ENCODE measurements at regions not wholly inside any gene's neighbourhood (a gene's known extent, or its start where the extent isn't known, plus 50 kb on each side); places are given as distances from the start of the nearest gene placed in this dataset.

DNA sequence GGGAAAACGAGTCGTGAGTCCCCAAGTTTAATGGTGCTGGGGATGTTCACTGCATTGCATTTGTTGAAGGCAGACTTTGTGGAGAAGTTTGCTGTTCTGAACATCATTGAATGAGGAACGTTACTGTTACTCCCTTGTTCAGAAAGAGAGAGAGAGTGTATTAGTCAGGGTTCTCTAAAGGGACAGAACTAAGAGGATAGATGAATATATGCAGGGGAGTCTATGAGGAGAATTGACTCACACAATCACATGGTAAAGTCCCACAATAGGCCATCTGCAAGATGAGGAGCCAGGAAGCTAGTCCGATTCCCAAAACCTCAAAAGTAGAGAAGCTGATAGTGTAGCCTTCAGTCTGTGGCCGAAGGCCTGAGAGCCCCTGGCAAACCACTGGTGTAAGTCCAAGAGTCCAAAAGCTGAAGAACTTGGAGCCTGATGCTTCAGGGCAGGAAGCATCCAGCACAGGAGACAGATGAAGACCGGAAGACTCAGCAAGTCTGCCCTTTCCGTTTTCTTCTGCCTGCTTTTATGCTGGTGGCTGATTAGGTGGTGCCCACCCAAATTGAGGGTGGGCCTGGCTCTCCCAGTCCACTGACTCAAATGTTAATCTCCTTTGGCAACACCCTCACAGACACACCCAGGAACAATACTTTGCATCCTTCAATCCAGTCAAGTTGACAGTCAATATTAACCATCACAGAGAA is 223.5 kb upstream of the PCSK2 start:
- in situ Hi-C loops (cut with MboI; ENCODE audit: low sequenced_read_pairs) = no loop called here

DNA sequence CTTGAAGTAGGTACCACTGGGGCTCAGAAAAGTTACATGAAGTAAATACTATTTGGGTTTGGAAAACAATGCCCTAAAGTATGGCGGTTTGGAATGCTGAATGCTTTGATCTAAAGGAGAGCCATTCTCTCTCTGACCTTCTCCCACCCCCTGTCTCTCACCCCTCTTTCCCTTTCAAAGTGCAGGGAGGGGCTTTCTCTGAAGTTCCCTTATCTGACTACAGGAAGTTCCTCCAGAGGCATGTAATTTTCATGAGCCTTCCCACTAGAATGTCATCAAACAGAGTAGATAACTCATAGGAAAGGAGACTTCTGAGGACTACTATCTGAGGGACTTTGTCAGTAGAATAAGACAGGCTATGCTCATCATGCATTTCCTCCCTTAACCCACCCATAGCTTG is 216.7 kb upstream of the PCSK2 start:
- in situ Hi-C loops (cut with MboI; ENCODE audit: low sequenced_read_pairs) = no loop called here

DNA sequence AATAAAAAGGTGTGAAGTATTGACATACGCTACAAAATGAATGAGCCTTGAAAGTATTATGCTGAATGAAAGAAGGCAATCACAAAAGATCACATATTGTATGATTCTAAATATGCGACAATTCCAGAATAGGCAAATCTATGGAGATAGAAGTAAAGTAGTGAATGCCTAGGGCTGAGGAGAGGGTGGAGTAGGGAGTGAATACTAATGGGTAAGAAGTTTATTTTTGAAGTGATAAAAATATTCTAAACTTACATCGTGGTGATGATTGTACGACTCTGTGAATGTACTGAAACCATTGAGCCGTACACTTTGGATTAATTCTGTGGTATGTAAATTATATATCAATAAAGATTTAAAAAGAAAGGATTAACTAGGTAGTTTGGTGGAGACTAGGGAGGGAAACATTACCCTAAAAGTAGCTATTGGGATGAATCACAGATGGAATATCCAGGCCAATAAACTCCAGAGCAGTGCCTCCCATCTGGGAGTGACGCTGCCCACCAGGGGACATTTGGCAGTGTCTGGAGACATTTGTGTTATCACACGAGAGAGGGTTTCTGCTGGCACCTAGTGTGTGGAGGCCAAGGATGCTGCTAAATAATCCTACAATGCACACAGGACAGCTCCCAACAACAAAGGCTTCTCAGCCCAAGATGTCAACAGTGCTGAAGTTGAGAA is 214.2 kb upstream of the PCSK2 start:
- in situ Hi-C loops (cut with MboI; ENCODE audit: low sequenced_read_pairs) = no loop called here

DNA sequence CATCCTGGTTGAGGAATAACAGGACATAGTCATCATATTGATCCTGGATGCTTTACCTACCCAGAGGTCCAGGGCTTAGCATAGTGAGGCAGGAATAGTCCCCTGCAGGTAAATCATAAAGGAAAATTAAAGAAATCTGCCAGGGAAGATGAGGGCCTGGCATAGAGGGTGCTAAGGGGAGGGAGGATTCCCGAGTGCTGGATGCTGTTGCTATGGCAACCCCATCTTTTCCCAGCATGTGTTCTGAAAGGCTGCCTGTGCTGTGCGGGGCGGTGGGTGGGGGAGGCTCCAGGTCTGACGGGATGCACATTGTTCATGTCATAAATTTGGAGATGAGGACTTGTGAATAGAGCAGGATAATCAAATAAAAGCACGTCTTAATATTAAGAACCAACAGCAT is 212.6 kb upstream of the PCSK2 start:
- in situ Hi-C loops (cut with MboI; ENCODE audit: low sequenced_read_pairs) = no loop called here

DNA sequence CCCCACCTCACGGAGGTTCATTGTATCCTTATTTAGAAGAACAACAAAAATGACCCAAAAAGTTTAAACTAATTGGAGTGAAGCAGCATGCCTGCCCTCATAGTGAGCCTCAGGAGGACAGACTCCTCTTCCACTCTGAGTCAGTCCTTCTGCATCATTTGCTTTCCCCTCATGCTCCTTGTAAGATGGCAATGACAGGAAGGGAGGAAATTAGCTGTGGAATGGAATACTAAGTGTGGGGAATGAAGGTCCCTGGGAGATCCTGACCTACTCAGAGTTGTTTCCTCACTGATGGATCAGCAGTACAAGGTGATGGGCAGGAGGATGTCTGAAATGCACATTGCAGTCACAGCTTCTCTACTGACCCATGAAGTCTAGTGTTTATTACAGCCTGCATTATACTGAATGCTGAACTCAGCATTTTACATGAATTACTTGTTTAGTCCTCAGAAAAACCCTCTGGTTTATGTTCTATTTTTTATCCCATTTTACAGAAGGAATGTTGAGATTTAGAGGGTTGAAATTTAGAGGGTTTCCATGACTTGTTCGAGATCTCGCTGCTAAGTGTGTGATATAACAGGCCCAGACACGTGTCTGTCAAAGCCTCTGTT is 212.0 kb upstream of the PCSK2 start:
- in situ Hi-C loops (cut with MboI; ENCODE audit: low sequenced_read_pairs) = no loop called here

DNA sequence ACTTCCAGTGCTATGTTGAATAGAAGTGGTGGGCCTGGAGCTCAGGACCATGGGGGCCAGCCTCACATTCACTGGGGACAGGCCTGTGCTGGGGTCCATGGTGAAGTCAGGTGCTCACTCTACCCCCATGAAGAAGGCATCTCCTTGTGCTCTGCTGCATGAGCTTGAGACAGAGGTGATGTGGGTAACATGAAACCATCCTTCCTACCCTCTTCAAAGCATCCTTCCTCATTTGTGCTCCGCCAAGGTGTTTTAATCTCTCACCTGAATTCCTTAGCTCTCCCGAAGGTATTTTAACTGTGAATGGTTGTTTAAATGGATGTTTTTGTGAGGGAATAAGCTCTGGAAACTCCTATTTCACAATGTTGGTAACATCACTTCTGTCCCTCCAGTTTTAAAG is 209.6 kb upstream of the PCSK2 start:
- in situ Hi-C loops (cut with MboI; ENCODE audit: low sequenced_read_pairs) = no loop called here

DNA sequence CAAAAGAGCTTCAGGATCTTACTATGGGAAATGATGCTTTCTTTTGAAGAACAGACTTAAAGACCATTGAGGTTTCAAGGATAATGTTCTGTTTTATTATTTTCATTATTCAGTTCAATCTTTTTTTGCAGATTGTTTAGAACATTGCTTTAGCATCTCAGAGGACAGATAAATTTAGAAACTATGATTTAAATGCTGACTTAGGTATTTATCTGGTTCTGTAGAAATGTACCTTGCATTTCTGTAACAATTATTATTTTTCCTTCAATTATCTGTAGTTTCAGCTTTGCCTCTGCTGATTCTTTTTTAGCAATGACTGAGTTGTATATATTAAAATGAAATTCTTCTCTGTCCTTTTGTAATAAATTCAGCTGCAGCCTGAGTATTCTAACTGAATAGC is 205.4 kb upstream of the PCSK2 start:
- in situ Hi-C loops (cut with MboI; ENCODE audit: low sequenced_read_pairs) = no loop called here

DNA sequence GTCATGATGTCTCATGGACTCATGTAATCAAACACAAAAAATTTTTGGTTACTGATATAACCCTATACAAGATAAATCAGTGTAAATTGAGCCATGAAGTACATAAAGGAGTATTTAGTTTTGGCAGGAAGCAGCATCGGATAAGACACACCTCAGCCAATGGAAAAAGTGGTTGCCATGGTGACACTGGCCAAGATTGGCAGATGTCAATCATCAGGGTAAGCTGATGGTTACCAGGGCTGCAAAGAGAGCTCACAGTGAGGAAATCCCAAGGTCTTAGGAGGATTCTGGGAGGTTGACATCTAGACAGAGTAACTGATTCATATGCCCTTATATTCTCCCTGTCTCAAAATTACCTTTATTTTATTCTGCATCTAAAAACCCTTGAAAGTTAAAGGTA is 203.8 kb upstream of the PCSK2 start:
- in situ Hi-C loops (cut with MboI; ENCODE audit: low sequenced_read_pairs) = no loop called here

DNA sequence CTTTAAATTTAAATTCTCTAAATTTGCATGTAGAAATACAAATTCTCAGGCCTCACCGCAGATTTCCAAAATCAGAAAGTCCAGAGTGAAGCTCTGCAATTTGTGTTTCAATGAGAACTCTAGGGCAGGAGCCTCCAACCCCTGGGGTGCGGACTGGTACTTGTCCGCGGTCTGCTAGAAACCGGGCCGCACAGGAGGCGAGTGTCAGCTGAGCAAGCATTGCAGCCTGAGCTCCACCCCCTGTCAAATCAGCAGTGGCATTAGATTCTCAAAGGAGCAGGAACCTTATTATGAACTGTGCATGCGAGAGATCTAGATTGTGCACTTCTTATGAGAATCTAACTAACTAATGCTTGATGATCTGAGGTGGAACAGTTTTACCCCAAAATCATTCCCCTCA is 203.0 kb upstream of the PCSK2 start:
- in situ Hi-C loops (cut with MboI; ENCODE audit: low sequenced_read_pairs) = no loop called here

DNA sequence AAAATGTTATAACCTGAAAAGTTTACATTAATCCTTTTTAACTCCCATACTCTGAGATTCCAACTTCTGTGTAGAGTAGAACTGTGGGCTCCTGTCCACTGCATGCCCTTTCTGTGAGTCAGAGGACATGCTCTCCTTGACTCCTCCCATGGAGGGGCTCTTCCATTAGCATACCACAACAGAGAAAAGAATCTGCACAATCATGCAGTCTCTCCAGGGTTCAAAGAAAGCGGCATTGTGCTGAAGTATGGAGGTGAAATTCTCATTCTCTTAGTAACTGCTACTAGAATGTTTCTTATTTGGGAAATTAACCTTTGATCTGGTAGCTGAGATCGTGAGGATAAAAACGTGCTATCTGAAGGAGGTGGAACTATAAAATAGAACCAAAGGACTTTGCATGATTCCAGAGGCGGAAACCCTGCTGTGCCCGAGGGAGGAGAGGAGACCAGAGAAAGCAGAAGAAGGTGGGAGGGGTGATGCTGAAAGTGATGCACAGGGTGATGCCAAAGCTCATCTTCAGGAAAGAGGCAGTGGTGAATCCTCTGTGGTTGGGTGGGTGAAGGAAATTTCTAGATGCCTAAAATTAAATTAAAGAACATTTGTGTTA is 202.2 kb upstream of the PCSK2 start:
- in situ Hi-C loops (cut with MboI; ENCODE audit: low sequenced_read_pairs) = no loop called here

DNA sequence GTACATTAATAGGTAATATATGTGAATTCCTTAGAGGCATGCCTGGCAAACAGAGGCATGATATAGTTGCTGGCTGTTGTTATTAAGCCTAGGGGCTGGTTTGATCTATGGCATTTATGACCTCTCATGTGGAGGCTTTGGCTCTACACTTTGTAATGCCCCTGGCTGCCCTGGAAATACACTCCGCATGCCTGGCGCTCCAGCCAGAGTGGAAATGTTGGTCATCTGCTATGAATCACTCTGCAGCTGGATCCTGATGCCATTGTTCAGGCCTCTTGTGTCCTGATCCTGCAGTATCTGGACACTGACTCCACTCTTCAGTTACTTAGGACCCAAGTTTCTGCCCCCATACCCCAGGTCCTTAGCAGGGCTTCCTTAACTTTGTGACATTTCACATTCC is 200.5 kb upstream of the PCSK2 start:
- in situ Hi-C loops (cut with MboI; ENCODE audit: low sequenced_read_pairs) = no loop called here

DNA sequence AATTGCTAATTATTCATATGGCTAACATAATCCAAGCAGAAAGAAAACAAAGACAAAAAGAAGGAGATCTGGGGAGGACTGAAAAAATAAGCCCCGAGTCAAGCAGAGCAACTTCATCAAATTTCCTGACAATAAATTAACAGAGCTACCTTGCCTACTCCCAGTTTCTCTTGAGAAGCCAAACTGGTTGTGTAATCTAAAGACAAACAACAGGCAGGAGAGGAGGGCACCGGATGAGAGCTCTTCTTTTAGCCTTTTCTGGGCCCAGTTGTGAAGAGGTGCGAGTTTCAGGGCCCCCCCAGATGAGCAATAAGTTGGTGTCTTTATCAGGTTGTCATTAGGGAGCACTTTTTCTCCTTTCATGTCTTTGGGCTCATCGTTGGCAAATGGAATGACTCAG is 197.1 kb upstream of the PCSK2 start:
- in situ Hi-C loops (cut with MboI; ENCODE audit: low sequenced_read_pairs) = no loop called here

DNA sequence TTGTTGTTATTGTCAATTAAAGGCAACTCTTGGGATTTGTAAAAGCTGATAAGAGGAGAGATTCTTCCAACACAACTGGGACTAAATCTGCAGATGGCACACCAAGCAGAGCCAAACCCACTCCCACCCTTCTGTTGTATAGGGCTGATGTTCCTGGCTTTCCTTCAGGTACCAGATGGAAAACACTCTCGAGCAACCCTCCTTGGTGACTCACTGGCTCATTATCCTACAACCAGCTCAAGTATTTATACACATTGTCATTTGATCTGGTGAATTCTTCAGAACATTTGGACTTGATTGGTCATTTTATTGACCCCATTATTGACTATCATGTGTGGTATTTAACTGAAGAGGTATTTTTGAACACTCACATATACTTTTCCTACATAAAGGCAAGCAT is 190.3 kb upstream of the PCSK2 start:
- in situ Hi-C loops (cut with MboI; ENCODE audit: low sequenced_read_pairs) = no loop called here

DNA sequence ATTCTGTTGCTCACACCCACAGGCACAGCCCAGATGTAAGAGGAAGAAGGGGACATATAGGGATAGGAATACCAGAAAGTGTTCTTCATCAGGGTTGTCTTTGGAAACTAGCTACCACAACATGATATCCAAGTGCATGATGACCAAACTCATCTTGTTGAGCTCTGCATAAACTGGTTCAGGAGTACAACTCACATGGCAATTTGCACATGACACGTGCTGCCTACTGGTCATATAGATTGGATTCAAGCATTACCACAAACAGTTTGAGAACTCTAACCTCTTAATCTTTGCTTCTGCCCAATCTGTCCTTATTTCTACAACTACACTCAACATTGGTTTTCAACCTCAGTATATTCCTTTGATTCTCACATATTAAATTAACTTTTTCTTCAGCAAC is 184.7 kb upstream of the PCSK2 start:
- in situ Hi-C loops (cut with MboI; ENCODE audit: low sequenced_read_pairs) = no loop called here

DNA sequence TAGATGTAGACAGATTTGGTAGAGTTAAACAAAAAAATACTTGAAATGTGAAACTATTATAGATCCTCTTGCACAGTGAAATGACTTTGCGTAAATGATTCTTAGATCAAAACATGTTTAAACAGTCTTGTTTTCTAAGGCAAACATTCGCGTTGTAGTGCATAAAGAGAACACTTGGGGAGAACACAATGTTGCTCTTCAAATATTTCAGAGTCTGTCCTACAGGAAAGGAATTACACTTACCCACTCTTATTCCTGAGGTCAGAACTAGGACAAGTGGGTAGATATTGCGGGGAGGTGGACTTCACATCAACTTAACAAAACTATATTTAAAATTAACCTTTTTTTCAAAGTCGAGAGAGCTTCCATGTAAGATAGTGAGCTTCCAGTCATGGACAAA is 183.5 kb upstream of the PCSK2 start:
- in situ Hi-C loops (cut with MboI; ENCODE audit: low sequenced_read_pairs) = no loop called here

DNA sequence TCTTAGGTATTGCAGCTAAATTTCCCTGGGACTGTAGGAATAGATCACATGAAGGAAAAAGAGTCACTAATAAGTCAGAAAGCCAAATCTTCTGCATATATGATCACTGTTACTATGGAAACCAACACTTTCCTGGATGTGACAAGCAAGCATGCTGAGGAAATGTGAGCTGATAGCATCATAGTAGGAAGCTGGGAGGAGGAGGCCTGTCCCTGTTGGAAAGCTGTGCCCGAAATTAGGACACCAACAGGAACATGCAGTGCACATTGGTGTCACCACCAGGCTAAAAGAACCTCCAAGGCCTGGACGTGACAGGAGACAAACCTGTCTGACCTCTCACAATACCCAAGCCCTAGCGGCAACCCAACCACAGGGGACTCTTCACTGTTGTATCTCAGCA is 181.9 kb upstream of the PCSK2 start:
- in situ Hi-C loops (cut with MboI; ENCODE audit: low sequenced_read_pairs) = no loop called here

DNA sequence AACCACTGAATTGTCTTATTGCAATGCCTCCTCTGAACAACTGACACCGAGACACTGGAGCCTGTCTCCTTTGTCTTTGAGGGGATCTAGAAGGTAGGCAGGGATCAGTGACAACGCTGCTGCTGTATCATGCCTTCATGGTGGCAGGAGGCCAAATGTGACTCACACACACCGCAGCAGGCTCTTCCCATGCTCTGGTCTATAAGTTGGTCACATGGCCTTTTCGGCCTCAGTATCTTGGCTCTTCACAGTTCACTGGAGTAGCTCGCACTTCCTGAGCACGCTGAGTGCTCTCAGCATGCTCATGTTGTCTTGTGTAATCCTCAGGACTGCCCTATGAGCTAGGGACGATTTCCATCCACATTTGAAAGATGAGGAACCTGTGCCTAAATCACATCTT is 167.4 kb upstream of the PCSK2 start:
- in situ Hi-C loops (cut with MboI; ENCODE audit: low sequenced_read_pairs) = no loop called here

DNA sequence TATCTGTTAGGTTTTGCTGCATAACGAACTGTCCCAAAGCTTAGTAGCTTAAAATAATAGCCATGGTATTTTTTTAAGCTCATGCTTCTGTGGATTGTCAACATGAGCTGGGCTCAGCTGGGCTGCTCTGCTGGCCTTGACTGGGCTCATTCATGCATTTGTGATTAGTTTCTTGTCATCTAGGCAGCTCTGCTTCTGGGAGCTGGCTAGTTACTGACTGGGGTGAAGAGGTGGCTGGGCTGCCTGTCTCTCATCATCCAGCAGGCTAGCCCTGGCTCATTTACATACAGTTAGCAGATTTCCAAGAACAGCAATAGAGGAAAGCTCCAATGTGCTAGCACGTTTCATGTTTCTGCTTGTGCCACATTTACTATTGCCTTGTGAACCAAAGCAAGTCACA is 165.1 kb upstream of the PCSK2 start:
- in situ Hi-C loops (cut with MboI; ENCODE audit: low sequenced_read_pairs) = no loop called here

DNA sequence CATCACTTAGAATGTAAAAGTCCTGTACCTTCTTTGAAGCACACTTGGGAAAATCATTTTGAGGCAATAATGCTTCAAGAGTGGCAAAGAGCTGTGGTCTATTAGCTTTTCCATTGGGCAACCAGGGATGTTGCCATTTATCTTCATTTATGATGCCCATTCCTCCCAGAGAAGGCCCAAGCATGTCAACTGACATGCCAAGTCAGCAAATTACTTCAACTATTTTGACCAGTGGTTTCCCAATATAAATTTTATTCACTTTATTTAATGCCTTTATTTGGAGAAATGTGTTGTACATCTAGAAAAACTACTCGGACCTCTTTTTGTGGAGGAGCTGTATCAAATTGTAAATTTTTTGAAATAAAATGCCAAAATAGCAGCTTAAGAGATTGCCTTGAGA is 164.1 kb upstream of the PCSK2 start:
- in situ Hi-C loops (cut with MboI; ENCODE audit: low sequenced_read_pairs) = no loop called here

DNA sequence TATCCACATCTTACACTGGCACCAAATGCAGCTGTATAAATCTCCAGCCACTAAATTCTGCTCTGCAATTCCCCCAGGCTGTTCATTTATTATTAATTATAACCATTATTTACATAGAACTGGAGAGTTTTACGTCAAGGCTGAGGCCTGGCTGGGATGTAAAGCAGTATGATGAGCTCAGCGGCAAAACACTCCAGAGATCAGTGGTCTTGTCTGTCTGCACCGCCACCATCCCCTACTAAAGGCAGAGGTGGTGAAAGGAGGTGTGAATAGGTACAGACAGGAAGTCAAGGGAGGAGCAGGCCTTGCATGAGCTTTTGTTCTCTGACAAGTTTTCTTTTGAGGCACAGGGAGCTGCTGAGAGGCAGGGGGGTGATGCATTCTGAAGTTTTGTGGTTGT is 159.9 kb upstream of the PCSK2 start:
- in situ Hi-C loops (cut with MboI; ENCODE audit: low sequenced_read_pairs) = no loop called here

DNA sequence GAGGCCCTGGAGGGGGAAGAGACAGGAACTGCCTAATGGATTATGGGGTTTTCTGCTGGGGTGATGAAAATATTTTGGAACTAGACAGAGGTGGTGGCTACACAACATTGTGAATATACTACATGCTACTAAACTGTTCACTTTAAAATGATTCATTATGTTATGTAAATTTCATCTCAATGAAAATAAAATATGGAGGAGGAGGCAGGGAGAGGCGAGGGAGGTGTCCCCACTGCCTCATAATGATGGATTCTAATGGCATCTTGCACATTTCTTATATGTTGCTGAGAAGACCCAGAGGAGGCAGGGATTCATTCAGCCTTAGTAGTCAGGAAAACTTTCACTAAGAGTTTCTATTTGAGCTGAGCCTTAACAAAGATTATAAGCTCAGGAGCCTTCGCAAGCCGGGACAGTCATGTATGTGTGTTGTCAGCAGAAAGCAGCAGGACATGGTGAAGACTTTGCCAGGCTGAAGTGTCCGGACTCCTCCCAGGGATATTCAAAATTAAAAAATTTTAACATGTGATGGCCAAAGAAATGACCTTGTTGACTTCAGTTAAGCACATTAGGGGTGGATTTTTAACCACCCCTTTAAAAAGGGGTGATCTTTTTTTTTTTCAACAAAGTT is 158.6 kb upstream of the PCSK2 start:
- in situ Hi-C loops (cut with MboI; ENCODE audit: low sequenced_read_pairs) = no loop called here

DNA sequence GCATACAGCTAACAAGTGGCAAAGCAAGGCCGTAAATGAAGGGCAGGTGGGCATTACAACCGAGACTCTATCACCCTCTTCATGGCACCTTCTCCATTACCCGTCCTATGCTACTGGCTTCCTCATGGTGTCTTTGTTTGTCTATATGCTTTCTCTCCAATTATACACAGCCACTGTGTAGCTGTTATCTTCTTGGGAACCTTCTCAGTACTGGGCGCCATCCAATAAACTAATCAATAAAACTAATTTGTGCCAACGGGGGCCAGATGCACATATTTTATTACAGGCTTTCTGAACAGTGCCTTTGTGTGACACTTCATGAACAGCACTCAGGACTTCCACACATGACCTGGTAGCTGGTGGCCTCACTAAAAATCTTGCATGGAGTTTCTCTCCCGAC is 149.8 kb upstream of the PCSK2 start:
- in situ Hi-C loops (cut with MboI; ENCODE audit: low sequenced_read_pairs) = no loop called here
